ENCODE measurements at regions not wholly inside any gene's neighbourhood (a gene's known extent, or its start where the extent isn't known, plus 50 kb on each side); places are given as distances from the start of the nearest gene placed in this dataset.

- no peak for DNase-seq
- no peaks in the 10 kb centered on the region for H3K4me1 ChIP-seq
- ChIA-PET CTCF (no interaction called here), POLR2A (no interaction called here)
- H3K4me3 ChIP-seq (ENCODE audit: low read depth, low read length): no peak overlapping the region
- TF ChIP-seq, protein P1, sequence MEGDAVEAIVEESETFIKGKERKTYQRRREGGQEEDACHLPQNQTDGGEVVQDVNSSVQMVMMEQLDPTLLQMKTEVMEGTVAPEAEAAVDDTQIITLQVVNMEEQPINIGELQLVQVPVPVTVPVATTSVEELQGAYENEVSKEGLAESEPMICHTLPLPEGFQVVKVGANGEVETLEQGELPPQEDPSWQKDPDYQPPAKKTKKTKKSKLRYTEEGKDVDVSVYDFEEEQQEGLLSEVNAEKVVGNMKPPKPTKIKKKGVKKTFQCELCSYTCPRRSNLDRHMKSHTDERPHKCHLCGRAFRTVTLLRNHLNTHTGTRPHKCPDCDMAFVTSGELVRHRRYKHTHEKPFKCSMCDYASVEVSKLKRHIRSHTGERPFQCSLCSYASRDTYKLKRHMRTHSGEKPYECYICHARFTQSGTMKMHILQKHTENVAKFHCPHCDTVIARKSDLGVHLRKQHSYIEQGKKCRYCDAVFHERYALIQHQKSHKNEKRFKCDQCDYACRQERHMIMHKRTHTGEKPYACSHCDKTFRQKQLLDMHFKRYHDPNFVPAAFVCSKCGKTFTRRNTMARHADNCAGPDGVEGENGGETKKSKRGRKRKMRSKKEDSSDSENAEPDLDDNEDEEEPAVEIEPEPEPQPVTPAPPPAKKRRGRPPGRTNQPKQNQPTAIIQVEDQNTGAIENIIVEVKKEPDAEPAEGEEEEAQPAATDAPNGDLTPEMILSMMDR (IDR thresholded peaks at IDR 0.05; ENCODE audit: insufficient read depth in 1 of 2, low read depth in 1 of 2, low read length in 1 of 2, severe bottlenecking in 1 of 2, unreplicated experiment in 1 of 2): no peak
- Mint-ChIP-seq H3K4me1 (ENCODE audit: low read depth, unreplicated experiment) (no peaks in the 10 kb centered on the region), H3K4me3 (ENCODE audit: unreplicated experiment) (no peak overlapping the region), H3K27me3 (ENCODE audit: insufficient read depth, unreplicated experiment) (no peaks in the 10 kb centered on the region), H3K36me3 (ENCODE audit: insufficient read depth, unreplicated experiment) (no peaks in the 10 kb centered on the region), H3K9me3 (ENCODE audit: unreplicated experiment) (no peaks in the 10 kb centered on the region), H3K27ac (ENCODE audit: unreplicated experiment) (no peak overlapping the region)
- no peaks in the 10 kb centered on the region for H3K9me3 ChIP-seq
- no peaks in the 10 kb centered on the region for H3K27me3 ChIP-seq (replicated peaks; ENCODE audit: control insufficient read depth, insufficient read depth, low read length)
- no peaks in the 10 kb centered on the region for H3K36me3 ChIP-seq (ENCODE audit: control insufficient read depth, insufficient read depth, low read length)
- intact Hi-C loops (cut with micrococcal nuclease; ENCODE audit: unreplicated experiment): no loop called here
- BruUV-seq (replicated peaks): no TSS peak
Observed at GRCh38 chr16:63008688-63009087, 972.5 kb upstream of the CDH8 start.

DNA sequence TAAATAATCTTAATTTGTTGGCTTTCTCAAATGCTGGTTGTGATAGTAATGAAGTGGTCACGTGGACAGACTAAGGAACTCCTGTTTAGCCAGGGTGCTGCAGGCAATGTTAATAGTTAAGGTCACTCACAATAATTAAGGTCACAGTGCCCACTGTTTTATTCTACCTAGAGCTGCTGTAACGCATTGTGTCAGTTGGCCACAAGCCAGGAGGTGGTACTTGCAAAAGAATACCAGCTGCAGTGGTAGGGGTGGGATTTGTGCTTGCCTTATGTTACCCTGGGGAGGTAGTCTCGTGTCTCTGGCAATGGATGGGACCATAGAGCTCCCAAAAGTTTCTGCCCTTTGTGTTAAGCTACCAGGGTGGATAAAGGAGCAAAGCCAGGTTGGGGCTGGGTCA, 969.1 kb upstream of the CDH8 start:
- Mint-ChIP-seq H3K27ac (ENCODE audit: unreplicated experiment) (no peak overlapping the region), H3K4me1 (ENCODE audit: low read depth, unreplicated experiment) (no peaks in the 10 kb centered on the region), H3K4me3 (ENCODE audit: unreplicated experiment) (no peak overlapping the region), H3K9me3 (ENCODE audit: unreplicated experiment) (peaks cover 13% of the 10 kb centered on the region), H3K36me3 (ENCODE audit: insufficient read depth, unreplicated experiment) (no peaks in the 10 kb centered on the region), H3K27me3 (ENCODE audit: insufficient read depth, unreplicated experiment) (no peaks in the 10 kb centered on the region)
- BruUV-seq (replicated peaks): no TSS peak
- Histone ChIP-seq H3K27me3 (replicated peaks; ENCODE audit: control insufficient read depth, insufficient read depth, low read length) (no peaks in the 10 kb centered on the region), H3K4me1 (no peaks in the 10 kb centered on the region), H3K9me3 (no peaks in the 10 kb centered on the region), H3K4me3 (ENCODE audit: low read depth, low read length) (no peak overlapping the region), H3K36me3 (ENCODE audit: control insufficient read depth, insufficient read depth, low read length) (no peaks in the 10 kb centered on the region)
- intact Hi-C loops (cut with micrococcal nuclease; ENCODE audit: unreplicated experiment): no loop called here
- TF ChIP-seq, protein P1 (IDR thresholded peaks at IDR 0.05; ENCODE audit: insufficient read depth in 1 of 2, low read depth in 1 of 2, low read length in 1 of 2, severe bottlenecking in 1 of 2, unreplicated experiment in 1 of 2): no peak
- DNase-seq: no peak
- CTCF ChIA-PET: no interaction called here
- POLR2A ChIA-PET: no interaction called here

- Histone ChIP-seq H3K27me3 (replicated peaks; ENCODE audit: control insufficient read depth, insufficient read depth, low read length) (no peaks in the 10 kb centered on the region), H3K4me3 (ENCODE audit: low read depth, low read length) (no peak overlapping the region), H3K4me1 (no peaks in the 10 kb centered on the region), H3K9me3 (no peaks in the 10 kb centered on the region), H3K36me3 (ENCODE audit: control insufficient read depth, insufficient read depth, low read length) (no peaks in the 10 kb centered on the region)
- Mint-ChIP-seq H3K9me3 (ENCODE audit: unreplicated experiment) (no peaks in the 10 kb centered on the region), H3K36me3 (ENCODE audit: insufficient read depth, unreplicated experiment) (no peaks in the 10 kb centered on the region), H3K27me3 (ENCODE audit: insufficient read depth, unreplicated experiment) (no peaks in the 10 kb centered on the region), H3K4me1 (ENCODE audit: low read depth, unreplicated experiment) (no peaks in the 10 kb centered on the region), H3K27ac (ENCODE audit: unreplicated experiment) (no peak overlapping the region), H3K4me3 (ENCODE audit: unreplicated experiment) (no peak overlapping the region)
- DNase-seq: no peak
- TF ChIP-seq, protein P1 (IDR thresholded peaks at IDR 0.05; ENCODE audit: insufficient read depth in 1 of 2, low read depth in 1 of 2, low read length in 1 of 2, severe bottlenecking in 1 of 2, unreplicated experiment in 1 of 2): no peak
- intact Hi-C loops (cut with micrococcal nuclease; ENCODE audit: unreplicated experiment): no loop called here
- CTCF ChIA-PET: no interaction called here
- POLR2A ChIA-PET: no interaction called here
- BruUV-seq (replicated peaks): no TSS peak
Observed at GRCh38 chr16:62989480-62989879, 953.2 kb upstream of the CDH8 start.
